Osteocyte (in vitro differentiated cells): ENCODE measurements at regions not wholly inside any gene's neighbourhood (a gene's known extent, or its start where the extent isn't known, plus 50 kb on each side); places are given as distances from the start of the nearest gene placed in this dataset.

ENCODE experiments used
- DNase-seq: peaks from one replicate; pipeline ENCODE4 v3.0.0; 2021; ENCODE audit warnings: mixed read lengths; ENCODE audit not compliant: unreplicated experiment; ENCODE audit errors: extremely low spot score
- H3K27ac Mint-ChIP-seq: one replicate; pipeline ENCODE4 v1.8.0; 2021; ENCODE audit warnings: mild to moderate bottlenecking, mixed read lengths; ENCODE audit not compliant: unreplicated experiment
- H3K27me3 Mint-ChIP-seq: one replicate; pipeline ENCODE4 v1.8.0; 2021; ENCODE audit warnings: mixed read lengths; ENCODE audit not compliant: unreplicated experiment
- H3K36me3 Mint-ChIP-seq: one replicate; pipeline ENCODE4 v1.8.0; 2021; ENCODE audit warnings: mixed read lengths; ENCODE audit not compliant: unreplicated experiment
- H3K4me1 Mint-ChIP-seq: one replicate; pipeline ENCODE4 v1.8.0; 2021; ENCODE audit warnings: mixed read lengths; ENCODE audit not compliant: unreplicated experiment
- H3K4me3 Mint-ChIP-seq: one replicate; pipeline ENCODE4 v1.8.0; 2021; ENCODE audit warnings: mild to moderate bottlenecking, moderate library complexity, mixed read lengths; ENCODE audit not compliant: unreplicated experiment
- H3K9me3 Mint-ChIP-seq: one replicate; pipeline ENCODE4 v1.8.0; 2021; ENCODE audit warnings: mixed read lengths; ENCODE audit not compliant: unreplicated experiment
- TF ChIP-seq, protein P1 (sequence below): fragments of 200-600 bp; sonication (generic); IDR thresholded peaks from 2 replicates; pipeline ENCODE4 v1.5.0; 2021; ENCODE audit warnings: antibody characterized with exemption, mild to moderate bottlenecking, moderate library complexity

DNA sequence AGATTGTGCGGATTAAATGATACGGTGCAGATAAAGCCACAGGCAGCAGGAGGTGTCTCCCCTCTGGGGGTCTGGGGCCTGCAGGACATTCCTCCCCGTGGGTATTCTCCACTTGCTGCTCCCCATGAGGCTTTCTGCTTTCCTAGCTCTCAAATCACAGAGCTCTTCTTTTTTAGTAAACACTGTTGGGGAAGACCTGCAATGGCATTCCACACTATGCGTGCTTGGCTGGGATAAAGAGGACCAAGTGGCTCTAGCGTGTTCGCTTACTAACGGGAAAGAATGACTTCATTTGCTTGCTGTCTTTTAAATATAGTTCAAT lies 146.5 kb downstream of the DDX1 start:
- TF ChIP-seq, protein P1, sequence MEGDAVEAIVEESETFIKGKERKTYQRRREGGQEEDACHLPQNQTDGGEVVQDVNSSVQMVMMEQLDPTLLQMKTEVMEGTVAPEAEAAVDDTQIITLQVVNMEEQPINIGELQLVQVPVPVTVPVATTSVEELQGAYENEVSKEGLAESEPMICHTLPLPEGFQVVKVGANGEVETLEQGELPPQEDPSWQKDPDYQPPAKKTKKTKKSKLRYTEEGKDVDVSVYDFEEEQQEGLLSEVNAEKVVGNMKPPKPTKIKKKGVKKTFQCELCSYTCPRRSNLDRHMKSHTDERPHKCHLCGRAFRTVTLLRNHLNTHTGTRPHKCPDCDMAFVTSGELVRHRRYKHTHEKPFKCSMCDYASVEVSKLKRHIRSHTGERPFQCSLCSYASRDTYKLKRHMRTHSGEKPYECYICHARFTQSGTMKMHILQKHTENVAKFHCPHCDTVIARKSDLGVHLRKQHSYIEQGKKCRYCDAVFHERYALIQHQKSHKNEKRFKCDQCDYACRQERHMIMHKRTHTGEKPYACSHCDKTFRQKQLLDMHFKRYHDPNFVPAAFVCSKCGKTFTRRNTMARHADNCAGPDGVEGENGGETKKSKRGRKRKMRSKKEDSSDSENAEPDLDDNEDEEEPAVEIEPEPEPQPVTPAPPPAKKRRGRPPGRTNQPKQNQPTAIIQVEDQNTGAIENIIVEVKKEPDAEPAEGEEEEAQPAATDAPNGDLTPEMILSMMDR, result no peak
- Mint-ChIP-seq H3K36me3 (no peaks in the 10 kb centered on the region), H3K27ac (no peak overlapping the region), H3K9me3 (no peaks in the 10 kb centered on the region), H3K4me1 (peaks cover 27% of the 10 kb centered on the region), H3K4me3 (no peak overlapping the region), H3K27me3 (peaks cover 14% of the 10 kb centered on the region)
- DNase-seq, result no peak

- Mint-ChIP-seq H3K4me1 (peaks cover 19% of the 10 kb centered on the region), H3K4me3 (no peak overlapping the region), H3K36me3 (no peaks in the 10 kb centered on the region), H3K27ac (no peak overlapping the region), H3K9me3 (no peaks in the 10 kb centered on the region), H3K27me3 (peaks cover 20% of the 10 kb centered on the region)
- DNase-seq, result no peak
- TF ChIP-seq, protein P1, result no peak
These were observed 147.3 kb downstream of the DDX1 start for GRCh38 chr2:15738943-15739342.

DNA sequence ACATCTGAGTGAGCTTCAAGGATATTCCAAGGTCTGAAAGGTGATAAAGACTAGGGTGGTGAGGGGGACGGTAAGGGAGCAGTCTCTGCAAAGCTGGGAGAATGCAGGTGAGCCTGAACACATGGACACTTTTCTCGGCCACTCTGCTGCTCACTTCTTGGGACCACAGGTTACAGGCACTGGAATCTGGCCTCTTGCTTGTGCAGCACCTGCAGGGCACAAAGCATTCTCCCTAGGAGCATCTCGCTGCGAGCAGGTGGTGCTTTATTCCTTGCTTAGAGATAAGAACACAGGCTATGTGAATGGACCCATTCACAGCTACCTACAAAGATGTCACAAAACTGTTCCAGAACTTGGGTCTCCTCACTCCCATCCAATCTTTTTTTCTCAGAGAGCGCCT lies 153.2 kb downstream of the DDX1 start:
- H3K27me3 Mint-ChIP-seq, result peaks cover 29% of the 10 kb centered on the region
- no peak for DNase-seq
- TF ChIP-seq, protein P1, result no peak
- no peak overlapping the region for H3K4me3 Mint-ChIP-seq
- no peaks in the 10 kb centered on the region for H3K36me3 Mint-ChIP-seq
- H3K27ac Mint-ChIP-seq, result no peak overlapping the region
- no peaks in the 10 kb centered on the region for H3K9me3 Mint-ChIP-seq
- peaks cover 26% of the 10 kb centered on the region for H3K4me1 Mint-ChIP-seq

GRCh38 chr2:15745350-15745749 lies 153.7 kb downstream of the DDX1 start:
- H3K27me3 Mint-ChIP-seq, result peaks cover 28% of the 10 kb centered on the region
- no peak overlapping the region for H3K4me3 Mint-ChIP-seq
- no peaks in the 10 kb centered on the region for H3K9me3 Mint-ChIP-seq
- no peak overlapping the region for H3K27ac Mint-ChIP-seq
- TF ChIP-seq, protein P1, result no peak
- no peak for DNase-seq
- H3K36me3 Mint-ChIP-seq, result no peaks in the 10 kb centered on the region
- peaks cover 26% of the 10 kb centered on the region for H3K4me1 Mint-ChIP-seq

GRCh38 chr2:15745907-15746702 lies 154.4 kb downstream of the DDX1 start:
- TF ChIP-seq, protein P1, result no peak
- Mint-ChIP-seq H3K9me3 (no peaks in the 10 kb centered on the region), H3K27me3 (peaks cover 22% of the 10 kb centered on the region), H3K27ac (no peak overlapping the region), H3K4me1 (peaks cover 26% of the 10 kb centered on the region), H3K36me3 (no peaks in the 10 kb centered on the region), H3K4me3 (no peak overlapping the region)
- DNase-seq, result no peak
